ENCODE measurements at regions not wholly inside any gene's neighbourhood (a gene's known extent, or its start where the extent isn't known, plus 50 kb on each side); places are given as distances from the start of the nearest gene placed in this dataset.

DNA sequence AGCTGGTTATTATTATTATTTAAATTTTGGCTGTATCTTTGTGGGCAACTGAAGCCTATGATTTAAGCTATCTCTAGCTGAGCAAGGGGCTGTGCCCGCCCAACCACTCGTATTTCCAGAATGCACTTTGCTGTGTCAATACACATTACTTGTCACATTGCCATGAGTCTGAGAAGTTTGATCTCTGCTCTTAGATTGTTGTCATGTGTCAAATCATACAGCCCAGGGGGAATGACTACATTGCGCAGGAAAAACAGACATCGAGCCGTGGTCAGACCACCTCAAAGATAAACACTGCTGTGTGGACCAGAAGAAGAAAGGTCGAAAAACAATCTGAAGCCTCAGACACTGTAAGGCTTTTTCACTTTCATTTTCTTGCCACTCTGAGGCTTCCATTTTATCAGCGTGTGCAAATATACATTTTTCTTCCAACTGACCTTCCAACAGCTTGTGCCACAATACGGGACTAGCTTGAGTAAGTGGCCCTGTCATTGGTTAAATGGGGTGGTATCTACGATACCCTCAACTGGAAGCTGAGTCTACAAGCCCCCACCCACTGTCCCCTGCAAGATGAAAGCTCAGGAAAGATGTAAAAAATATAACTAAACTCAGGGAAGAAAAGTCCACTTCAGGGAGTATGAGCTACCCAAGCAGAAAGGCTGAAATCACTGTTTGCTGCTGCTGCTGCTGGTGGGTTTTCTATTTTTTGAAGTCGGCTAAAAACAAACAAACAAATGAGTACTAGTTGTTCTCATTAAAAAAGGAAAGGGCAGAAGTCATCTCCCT is 603.0 kb downstream of the BNC2 start:
- TF ChIP-seq POLR2A (IDR thresholded peaks at IDR 0.05; ENCODE audit: low read length) (no peak), GATA1 (IDR thresholded peaks at IDR 0.05; ENCODE audit: low read depth, low read length) (no peak)
